H1 (cell line): ENCODE measurements at regions not wholly inside any gene's neighbourhood (a gene's known extent, or its start where the extent isn't known, plus 50 kb on each side); places are given as distances from the start of the nearest gene placed in this dataset.

ENCODE experiments used
- CTCF ChIA-PET: fragments of 300-600 bp; sonication (Branson Sonifier 250); formaldehyde crosslinking; loops from one replicate; lab custom pipeline; 2021; ENCODE audit not compliant: partially characterized antibody; lab: Charles Lee
- POLR2A ChIA-PET: fragments of 300-600 bp; sonication (Branson Sonifier 250); formaldehyde crosslinking; loops from one replicate; lab custom pipeline; 2021; ENCODE audit warnings: inconsistent platforms; ENCODE audit not compliant: partially characterized antibody; lab: Charles Lee
- DNase-seq, 2 experiments: peaks; one replicate each; pipeline versions ENCODE4 v3.0.0 to v3.0.0-alpha.2; 2010 to 2022; ENCODE audit warnings: low spot score in 2 of 2, low read depth in 1 of 2, mixed read lengths in 1 of 2
- FAIRE-seq: peaks from 2 replicates; lab custom pipeline; 2011; peaks lifted over from hg19 to GRCh38; lab: Jason Lieb, UNC
- H2AFZ ChIP-seq: 2 replicates; pipeline ENCODE4 v1.8.1; 2012; ENCODE audit warnings: low read length, inconsistent platforms
- H2AK5ac ChIP-seq: 2 replicates; pipeline ENCODE4 v1.6.1; 2013; ENCODE audit warnings: low read depth, low read length
- H2BK120ac ChIP-seq: replicated peaks from 2 replicates; pipeline ENCODE3; 2013; ENCODE audit warnings: low read depth, low read length, inconsistent platforms
- H2BK12ac ChIP-seq: 2 replicates; pipeline ENCODE4 v1.6.1; 2013; ENCODE audit warnings: low read depth, low read length
- H2BK15ac ChIP-seq: 2 replicates; pipeline ENCODE4 v1.6.1; 2013; ENCODE audit warnings: low read length
- H2BK20ac ChIP-seq: 2 replicates; pipeline ENCODE4 v1.6.1; 2013; ENCODE audit warnings: low read length
- H2BK5ac ChIP-seq: 2 replicates; pipeline ENCODE4 v1.6.1; 2013; ENCODE audit warnings: low read depth, low read length
- H3K14ac ChIP-seq: 2 replicates; pipeline ENCODE4 v1.6.1; 2013; ENCODE audit warnings: inconsistent platforms; ENCODE audit not compliant: insufficient read length
- H3K18ac ChIP-seq: 2 replicates; pipeline ENCODE4 v1.6.1; 2013; ENCODE audit warnings: low read length; ENCODE audit errors: extremely low read depth
- H3K23ac ChIP-seq: 2 replicates; pipeline ENCODE4 v1.6.1; 2013; ENCODE audit warnings: inconsistent platforms; ENCODE audit not compliant: insufficient read length
- H3K23me2 ChIP-seq: 2 replicates; pipeline ENCODE4 v1.6.1; 2013; ENCODE audit warnings: low read depth, low read length
- H3K27ac ChIP-seq: 2 replicates; pipeline ENCODE4 v1.6.1; 2011; ENCODE audit warnings: low read depth, low read length, inconsistent platforms
- H3K27me3 ChIP-seq, 4 experiments: replicated peaks in 1 of 4; 1 replicate in 1 of 4; 2 replicates in 3 of 4; pipeline versions ENCODE4 v1.6.1 to v1.8.1; 2011 to 2013; ENCODE audit warnings: low read length in 3 of 4, mild to moderate bottlenecking in 3 of 4, inconsistent platforms in 2 of 4, mixed read lengths in 2 of 4, moderate library complexity in 1 of 4; ENCODE audit not compliant: control insufficient read depth in 3 of 4, insufficient read depth in 3 of 4; ENCODE audit errors: extremely low read depth in 1 of 4
- H3K36me3 ChIP-seq, 4 experiments: 2 replicates each; pipeline versions ENCODE4 v1.6.1 to v1.8.1; 2011 to 2013; ENCODE audit warnings: mild to moderate bottlenecking in 4 of 4, low read length in 3 of 4, moderate library complexity in 2 of 4, control low read depth in 1 of 4, inconsistent platforms in 1 of 4; ENCODE audit not compliant: insufficient read depth in 4 of 4, control insufficient read depth in 2 of 4
- H3K4ac ChIP-seq: replicated peaks from 2 replicates; pipeline ENCODE3; 2013; ENCODE audit warnings: low read length, low read depth, mixed read lengths, inconsistent platforms; ENCODE audit not compliant: insufficient read length
- H3K4me1 ChIP-seq, 4 experiments: replicated peaks in 1 of 4; 1 replicate in 1 of 4; 2 replicates in 3 of 4; pipeline versions ENCODE4 v1.6.1 to v1.8.1; 2011 to 2013; ENCODE audit warnings: low read length in 3 of 4, inconsistent platforms in 2 of 4, mixed read lengths in 1 of 4; ENCODE audit not compliant: insufficient read depth in 4 of 4, control insufficient read depth in 3 of 4
- H3K4me2 ChIP-seq, 2 experiments: 2 replicates each; pipeline versions ENCODE4 v1.6.1 to v1.8.1; 2011 to 2013; ENCODE audit warnings: low read depth in 2 of 2, low read length in 2 of 2, control low read depth in 1 of 2, inconsistent platforms in 1 of 2, mild to moderate bottlenecking in 1 of 2; ENCODE audit not compliant: insufficient read depth in 1 of 2
- H3K4me3 ChIP-seq, 4 experiments: fragments of 200-600, 300-600 bp in 1 of 4; sonication (generic), shearing (Covaris generic), sonication (Bioruptor Twin) in 1 of 4; 2 replicates each; pipeline versions ENCODE4 v1.5.1 to v1.8.1; 2011 to 2016; ENCODE audit warnings: low read length in 4 of 4, low read depth in 3 of 4, control low read depth in 2 of 4, inconsistent platforms in 2 of 4, mild to moderate bottlenecking in 2 of 4, mixed read lengths in 1 of 4, moderate library complexity in 1 of 4; ENCODE audit not compliant: insufficient read depth in 2 of 4; ENCODE audit errors: extremely low read depth in 1 of 4
- H3K56ac ChIP-seq: replicated peaks from 2 replicates; pipeline ENCODE3; 2013; ENCODE audit warnings: low read depth, mild to moderate bottlenecking, mixed read lengths, low read length, inconsistent platforms; ENCODE audit not compliant: insufficient read length
- H3K79me1 ChIP-seq: 2 replicates; pipeline ENCODE4 v1.6.1; 2013; ENCODE audit warnings: low read depth, low read length, control low read depth
- H3K79me2 ChIP-seq, 2 experiments: 2 replicates each; pipeline versions ENCODE4 v1.6.1 to v1.8.1; 2012 to 2013; ENCODE audit warnings: low read length in 2 of 2, mild to moderate bottlenecking in 2 of 2, inconsistent platforms in 1 of 2; ENCODE audit not compliant: insufficient read depth in 2 of 2, control insufficient read depth in 1 of 2
- H3K9ac ChIP-seq, 4 experiments: replicated peaks in 1 of 4; 1 replicate in 1 of 4; 2 replicates in 3 of 4; pipeline versions ENCODE4 v1.6.1 to v1.8.1; 2011 to 2013; ENCODE audit warnings: low read depth in 3 of 4, low read length in 3 of 4, control low read depth in 2 of 4, mild to moderate bottlenecking in 2 of 4, moderate library complexity in 2 of 4, inconsistent platforms in 1 of 4; ENCODE audit errors: extremely low read depth in 1 of 4
- H3K9me3 ChIP-seq, 2 experiments: 2 replicates each; pipeline versions ENCODE4 v1.6.1 to v1.8.1; 2012 to 2013; ENCODE audit warnings: mild to moderate bottlenecking in 2 of 2, moderate library complexity in 2 of 2, control low read depth in 1 of 2, inconsistent platforms in 1 of 2, low read depth in 1 of 2, low read length in 1 of 2, mixed read lengths in 1 of 2; ENCODE audit not compliant: insufficient read depth in 2 of 2
- H4K20me1 ChIP-seq, 2 experiments: replicated peaks in 1 of 2; 2 replicates each; pipeline versions ENCODE3 to v1.8.1; 2011 to 2013; ENCODE audit warnings: inconsistent platforms in 2 of 2, low read length in 2 of 2, mild to moderate bottlenecking in 1 of 2; ENCODE audit not compliant: insufficient read depth in 2 of 2, control insufficient read depth in 1 of 2
- H4K5ac ChIP-seq: 2 replicates; pipeline ENCODE4 v1.6.1; 2013; ENCODE audit warnings: low read length, low read depth, mixed read lengths, inconsistent platforms; ENCODE audit not compliant: insufficient read length
- H4K8ac ChIP-seq: 2 replicates; pipeline ENCODE4 v1.8.0; 2013; ENCODE audit warnings: mild to moderate bottlenecking, moderate library complexity, low read length, inconsistent platforms; ENCODE audit not compliant: insufficient read depth; ENCODE audit errors: extremely low read depth
- H4K91ac ChIP-seq: replicated peaks from 2 replicates; pipeline ENCODE3; 2013; ENCODE audit warnings: low read length, mixed read lengths, inconsistent platforms; ENCODE audit not compliant: insufficient read length
- BCL11A ChIP-seq, 2 experiments: IDR thresholded peaks; one replicate each; pipeline ENCODE4 v1.6.1; 2011; ENCODE audit warnings: low read depth in 2 of 2, low read length in 2 of 2, mild to moderate bottlenecking in 2 of 2
- CEBPB ChIP-seq: IDR thresholded peaks from 2 replicates; pipeline ENCODE4 v1.6.1; 2012; ENCODE audit warnings: low read depth, low read length
- MAFK ChIP-seq: IDR thresholded peaks from 2 replicates; pipeline ENCODE4 v1.6.1; 2012; ENCODE audit warnings: low read depth, mild to moderate bottlenecking, improper control_type of control experiment, low read length
- NRF1 ChIP-seq: IDR thresholded peaks from 2 replicates; pipeline ENCODE4 v1.6.1; 2011; ENCODE audit warnings: mild to moderate bottlenecking, low read depth, low read length, improper control_type of control experiment
- PHF8 ChIP-seq: fragments of 200-600 bp; sonication (generic); conservative IDR thresholded peaks from 2 replicates; pipeline ENCODE4 v1.7.1; 2012; ENCODE audit warnings: low read depth, mild to moderate bottlenecking, inconsistent platforms, low read length, moderate library complexity
- POU5F1 ChIP-seq: IDR thresholded peaks from 2 replicates; pipeline ENCODE4 v1.6.1; 2011; ENCODE audit warnings: low read depth, mild to moderate bottlenecking, low read length, moderate library complexity
- SIN3A ChIP-seq, 2 experiments: IDR thresholded peaks in 1 of 2; conservative IDR thresholded peaks in 1 of 2; 2 replicates each; pipeline ENCODE4 v1.6.1; 2011 to 2012; ENCODE audit warnings: low read length in 2 of 2, improper control_type of control experiment in 1 of 2, low read depth in 1 of 2, mild to moderate bottlenecking in 1 of 2
- SP2 ChIP-seq: IDR thresholded peaks from 2 replicates; pipeline ENCODE4 v1.6.1; 2012; ENCODE audit warnings: mild to moderate bottlenecking, low read length, inconsistent platforms
- SRF ChIP-seq: IDR thresholded peaks from 2 replicates; pipeline ENCODE4 v1.6.1; 2011; ENCODE audit warnings: mild to moderate bottlenecking, low read depth, low read length, moderate library complexity
- TCF12 ChIP-seq: IDR thresholded peaks from 2 replicates; pipeline ENCODE4 v1.6.1; 2011; ENCODE audit warnings: low read depth, mild to moderate bottlenecking, low read length
- TEAD4 ChIP-seq: IDR thresholded peaks from 2 replicates; pipeline ENCODE4 v1.6.1; 2012; ENCODE audit warnings: low read depth, low read length, inconsistent platforms, mixed read lengths
- YY1 ChIP-seq: IDR thresholded peaks from 2 replicates; pipeline ENCODE4 v1.6.1; 2011; ENCODE audit warnings: low read depth, mild to moderate bottlenecking, low read length
- WGBS, 2 experiments: shearing (Covaris generic) in 1 of 2; methylation state at CpG; one replicate each; pipeline versions ENCODE4 v1.1.6 to v1.1.7; 2013 to 2015; ENCODE audit warnings: low lambda C conversion rate in 2 of 2, mixed read lengths in 2 of 2, inconsistent platforms in 1 of 2, low coverage in 1 of 2, missing lambda C conversion rate in 1 of 2; ENCODE audit not compliant: insufficient replicate concordance in 2 of 2, insufficient coverage in 1 of 2, insufficient read length in 1 of 2; ENCODE audit errors: extremely low coverage in 1 of 2, missing lambda C conversion rate in 1 of 2; 5-methylcytosine and 5-hydroxymethylcytosine counted together
- TF ChIP-seq, protein P1 (sequence below): IDR thresholded peaks from 2 replicates; pipeline ENCODE4 v1.6.1; 2012; ENCODE audit warnings: low read length, inconsistent platforms

DNA sequence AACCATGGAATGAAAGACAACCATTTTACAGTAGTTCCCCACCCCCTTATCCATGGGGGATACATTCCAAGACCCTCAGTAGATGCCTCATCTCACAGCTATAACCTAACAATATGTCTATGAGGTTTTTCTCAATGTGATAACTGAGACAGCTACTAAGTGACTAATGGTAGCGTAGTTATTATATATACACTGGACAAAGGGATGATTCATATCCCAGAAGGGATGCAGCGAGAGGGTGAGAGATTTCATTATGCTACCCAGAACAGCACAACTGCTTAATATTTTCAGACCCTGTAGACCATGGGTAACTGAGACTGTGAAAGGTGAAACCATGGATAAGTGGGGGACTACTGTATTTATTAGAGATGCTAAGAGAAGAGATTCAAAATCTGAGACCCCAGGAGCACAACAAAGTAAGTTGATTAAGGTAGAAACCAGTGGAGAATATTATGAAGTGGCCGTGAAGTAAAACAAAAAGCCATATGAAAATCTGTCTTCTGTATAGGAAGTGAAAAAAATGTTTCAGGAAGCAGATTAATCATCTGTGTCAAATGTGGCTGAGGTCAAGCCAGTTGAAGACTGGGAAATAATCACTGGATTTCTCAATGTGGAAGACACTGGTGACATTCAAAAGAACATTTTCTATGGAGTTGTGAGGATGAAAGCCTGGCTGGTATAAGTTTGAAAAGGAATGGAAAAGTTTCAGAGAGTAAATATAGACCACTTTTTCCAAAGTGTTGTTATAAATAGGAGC lies 77.2 kb downstream of the RPL10L start:
- Histone ChIP-seq H3K27me3 (no peaks in the 10 kb centered on the region), H3K27ac (no peak overlapping the region), H3K4me3 (no peak overlapping the region), H4K8ac (no peak overlapping the region), H2BK120ac (no peak overlapping the region), H3K56ac (no peak overlapping the region), H2BK15ac (no peak overlapping the region), H2BK5ac (no peak overlapping the region), H3K9me3 (no peaks in the 10 kb centered on the region), H3K79me1 (no peaks in the 10 kb centered on the region), H3K4me2 (no peak overlapping the region), H4K5ac (no peak overlapping the region), H2BK12ac (no peak overlapping the region), H3K4me1 (no peaks in the 10 kb centered on the region), H2BK20ac (no peak overlapping the region), H2AFZ (no peak overlapping the region), H3K23me2 (no peaks in the 10 kb centered on the region), H3K14ac (no peak overlapping the region), H4K91ac (no peak overlapping the region), H3K4ac (no peak overlapping the region), H4K20me1 (no peaks in the 10 kb centered on the region), H3K23ac (no peak overlapping the region), H3K9ac (no peak overlapping the region), H3K36me3 (no peaks in the 10 kb centered on the region), H3K18ac (no peak overlapping the region), H3K79me2 (no peaks in the 10 kb centered on the region), H2AK5ac (no peak overlapping the region)
- FAIRE-seq (no peak), DNase-seq (no peak)
- POLR2A ChIA-PET = no interaction called here
- CTCF ChIA-PET = interaction anchor here (0.5 kb wide), 1 partner anchor 29 kb away, joined by 3 read pairs; no protein-coding TSS in a partner anchor
- TF ChIP-seq POU5F1 (no peak), TCF12 (no peak), CEBPB (no peak), YY1 (no peak), SIN3A (conservative IDR thresholded peaks at IDR 0.05 in 1 of 2, IDR thresholded peaks at IDR 0.05 in 1 of 2; ENCODE audit: low read depth in 1 of 2, low read length in 2 of 2) (no peak), PHF8 (no peak), TEAD4 (no peak), BCL11A (IDR thresholded peaks at IDR 0.05; ENCODE audit: low read depth in 2 of 2, low read length in 2 of 2) (no peak), NRF1 (no peak), SRF (no peak), MAFK (no peak), SP2 (no peak)
- TF ChIP-seq, protein P1, sequence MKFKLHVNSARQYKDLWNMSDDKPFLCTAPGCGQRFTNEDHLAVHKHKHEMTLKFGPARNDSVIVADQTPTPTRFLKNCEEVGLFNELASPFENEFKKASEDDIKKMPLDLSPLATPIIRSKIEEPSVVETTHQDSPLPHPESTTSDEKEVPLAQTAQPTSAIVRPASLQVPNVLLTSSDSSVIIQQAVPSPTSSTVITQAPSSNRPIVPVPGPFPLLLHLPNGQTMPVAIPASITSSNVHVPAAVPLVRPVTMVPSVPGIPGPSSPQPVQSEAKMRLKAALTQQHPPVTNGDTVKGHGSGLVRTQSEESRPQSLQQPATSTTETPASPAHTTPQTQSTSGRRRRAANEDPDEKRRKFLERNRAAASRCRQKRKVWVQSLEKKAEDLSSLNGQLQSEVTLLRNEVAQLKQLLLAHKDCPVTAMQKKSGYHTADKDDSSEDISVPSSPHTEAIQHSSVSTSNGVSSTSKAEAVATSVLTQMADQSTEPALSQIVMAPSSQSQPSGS = no peak
- 89% methylated on average over 3 of the region's 3 CpGs; no CpG with 5 or more reads in 1 of the 2 experiments for WGBS, 2 experiments
